GM12874 (cell line): ENCODE measurements at regions not wholly inside any gene's neighbourhood (a gene's known extent, or its start where the extent isn't known, plus 50 kb on each side); places are given as distances from the start of the nearest gene placed in this dataset.

Experiments
- CTCF ChIP-seq: IDR thresholded peaks from 2 replicates; pipeline ENCODE4 v1.5.1; 2011; ENCODE audit warnings: low read depth, mild to moderate bottlenecking, control low read depth, low read length, moderate library complexity; ENCODE audit not compliant: insufficient read depth

- peak; percentile 70; the same call in 1 of the 2 replicates for TF ChIP-seq CTCF
Observed at GRCh38 chr20:37615340-37616109, 78.3 kb upstream of the CTNNBL1 start.

GRCh38 chr20:37611852-37612251, 82.0 kb upstream of the CTNNBL1 start:
- TF ChIP-seq CTCF = no peak

GRCh38 chr20:37611346-37611745, 82.5 kb upstream of the CTNNBL1 start:
- no peak for TF ChIP-seq CTCF

GRCh38 chr20:37610203-37610798, 82.6 kb upstream of the BLCAP start:
- no peak for TF ChIP-seq CTCF

- no peak for TF ChIP-seq CTCF
Observed at GRCh38 chr20:37602634-37603033, 75.0 kb upstream of the BLCAP start.

GRCh38 chr20:37600486-37600885, 72.8 kb upstream of the BLCAP start:
- TF ChIP-seq CTCF = no peak

GRCh38 chr20:37598575-37599342, 71.1 kb upstream of the BLCAP start:
- no peak for TF ChIP-seq CTCF
